Gastroesophageal sphincter (tissue), 4 donors: ENCODE measurements at regions not wholly inside any gene's neighbourhood (a gene's known extent, or its start where the extent isn't known, plus 50 kb on each side); places are given as distances from the start of the nearest gene placed in this dataset.
"Not testable (repeated sequence)": the region's sequence is repeated elsewhere in the genome, so short reads cannot be mapped to it uniquely, and the experiment has no call there.

ENCODE experiments used
- ATAC-seq: fragments of 150-250 bp; one replicate; pipeline ENCODE4 v1.9.1; 2016; ENCODE audit warnings: mild to moderate bottlenecking, moderate library complexity
- H3K27ac ChIP-seq, 4 donors: fragments of 200-600 bp; sonication (generic) in 3 of 4; 1 replicate in 3 of 4; 2 replicates in 1 of 4; pipeline ENCODE4 v1.5.1; 2016 to 2019
- H3K27me3 ChIP-seq: fragments of 200-600 bp; sonication (generic); one replicate; pipeline ENCODE4 v1.5.1; 2019
- H3K36me3 ChIP-seq, 2 donors: fragments of 200-600 bp; sonication (generic); one replicate each; pipeline ENCODE4 v1.5.1; 2019; ENCODE audit warnings: control low read depth in 1 of 2
- H3K4me1 ChIP-seq, 3 donors: fragments of 200-600 bp; sonication (generic); 1 replicate in 2 of 3; 2 replicates in 1 of 3; pipeline ENCODE4 v1.5.1; 2016 to 2019; ENCODE audit warnings: control low read depth in 2 of 3
- H3K4me3 ChIP-seq, 2 donors: fragments of 200-600 bp; sonication (generic); one replicate each; pipeline ENCODE4 v1.5.1; 2019; ENCODE audit warnings: mild to moderate bottlenecking in 1 of 2, moderate library complexity in 1 of 2
- H3K9me3 ChIP-seq, 3 donors: fragments of 200-600 bp; sonication (generic); one replicate each; pipeline ENCODE4 v1.5.1; 2017 to 2019; ENCODE audit warnings: control low read depth in 2 of 3
- CTCF ChIP-seq, 4 experiments: fragments of 200-600 bp in 2 of 4; fragments of 450-650 bp in 2 of 4; sonication (generic) in 1 of 4; IDR thresholded peaks; one replicate each; pipeline ENCODE4 v1.5.1; 2017 to 2019; ENCODE audit warnings: antibody characterized with exemption in 4 of 4, mild to moderate bottlenecking in 2 of 4, moderate library complexity in 2 of 4
- WGBS, 2 donors: methylation state at CpG; one replicate each; pipeline ENCODE4 v1.1.5; 2018; ENCODE audit warnings: low coverage in 1 of 2; 5-methylcytosine and 5-hydroxymethylcytosine counted together

GRCh38 chr5:34244281-34245031, 201.4 kb upstream of the C1QTNF3 start:
- H3K36me3 ChIP-seq, H3K4me1 ChIP-seq, H3K27me3 ChIP-seq, H3K9me3 ChIP-seq: not testable (repeated sequence)
- Histone ChIP-seq H3K4me3 (peak overlapping the region; percentile 61 to 75), H3K27ac (peak overlapping the region; percentile 80 to 96 (median 90))
- peak in 1 of 4 experiments; percentile 24 for TF ChIP-seq CTCF (IDR thresholded peaks at IDR 0.05)
- 0% methylated on average over 3 of the region's 41 CpGs; no CpG with 5 or more reads in 1 of the 2 donors for WGBS, 2 donors
- ATAC-seq = peak; percentile 86

GRCh38 chr5:34245032-34245394, 202.0 kb upstream of the C1QTNF3 start:
- Histone ChIP-seq H3K27ac (peak overlapping the region; percentile 80 to 96 (median 90)), H3K4me3 (peak overlapping the region; percentile 61 to 75)
- not testable (repeated sequence) for H3K36me3 ChIP-seq, H3K4me1 ChIP-seq, H3K27me3 ChIP-seq, H3K9me3 ChIP-seq
- ATAC-seq = peak; percentile 96
- no CpG with 5 or more reads among the region's 31 CpGs for WGBS, 2 donors

GRCh38 chr5:34245813-34246212, 202.8 kb upstream of the C1QTNF3 start:
- H3K4me1 ChIP-seq, H3K4me3 ChIP-seq, H3K9me3 ChIP-seq, H3K27ac ChIP-seq, ATAC-seq, H3K27me3 ChIP-seq, H3K36me3 ChIP-seq: not testable (repeated sequence)
- 62 to 100% methylated on average over 1 of the region's 2 CpGs for WGBS, 2 donors

GRCh38 chr5:34258598-34258997, 215.6 kb upstream of the C1QTNF3 start:
- not testable (repeated sequence) for H3K36me3 ChIP-seq, H3K4me3 ChIP-seq

GRCh38 chr5:34261020-34261419, 218.0 kb upstream of the C1QTNF3 start:
- H3K27ac ChIP-seq, H3K9me3 ChIP-seq, H3K4me1 ChIP-seq, H3K36me3 ChIP-seq, H3K4me3 ChIP-seq, H3K27me3 ChIP-seq, ATAC-seq: not testable (repeated sequence)
- WGBS, 2 donors = 0% methylated on average over 1 of the region's 4 CpGs; no CpG with 5 or more reads in 1 of the 2 donors

More at GRCh38 chr5:34258598-34258997, 215.6 kb upstream of the C1QTNF3 start:
- not testable (repeated sequence) for H3K9me3 ChIP-seq, H3K27me3 ChIP-seq, H3K4me1 ChIP-seq, ATAC-seq, H3K27ac ChIP-seq

- not testable (repeated sequence) for H3K27ac ChIP-seq, H3K9me3 ChIP-seq, H3K4me3 ChIP-seq, H3K27me3 ChIP-seq, ATAC-seq, H3K4me1 ChIP-seq, H3K36me3 ChIP-seq
These were observed 223.1 kb upstream of the C1QTNF3 start for GRCh38 chr5:34266151-34266550.

GRCh38 chr5:34296759-34297158, 253.7 kb upstream of the C1QTNF3 start:
- not testable (repeated sequence) for H3K36me3 ChIP-seq, H3K27me3 ChIP-seq, H3K9me3 ChIP-seq, H3K4me3 ChIP-seq, ATAC-seq, H3K27ac ChIP-seq, H3K4me1 ChIP-seq
- WGBS, 2 donors = no CpG with 5 or more reads among the region's 1 CpG

- not testable (repeated sequence) for H3K27me3 ChIP-seq, ATAC-seq, H3K27ac ChIP-seq, H3K4me1 ChIP-seq, H3K36me3 ChIP-seq, H3K4me3 ChIP-seq, H3K9me3 ChIP-seq
- WGBS, 2 donors = 43 to 54% methylated on average over 2 of the region's 2 CpGs
These were observed 286.2 kb upstream of the C1QTNF3 start for GRCh38 chr5:34329201-34329600.

GRCh38 chr5:34329611-34330108, 286.6 kb upstream of the C1QTNF3 start:
- H3K4me1 ChIP-seq, H3K9me3 ChIP-seq, H3K27me3 ChIP-seq, H3K36me3 ChIP-seq, H3K27ac ChIP-seq, H3K4me3 ChIP-seq, ATAC-seq: not testable (repeated sequence)

- not testable (repeated sequence) for ATAC-seq, H3K4me3 ChIP-seq, H3K9me3 ChIP-seq, H3K36me3 ChIP-seq, H3K27ac ChIP-seq, H3K4me1 ChIP-seq, H3K27me3 ChIP-seq
These were observed 289.0 kb upstream of the C1QTNF3 start for GRCh38 chr5:34331928-34332454.

GRCh38 chr5:34339408-34340001, 296.5 kb upstream of the C1QTNF3 start:
- not testable (repeated sequence) for H3K9me3 ChIP-seq, ATAC-seq, H3K27me3 ChIP-seq, H3K27ac ChIP-seq, H3K36me3 ChIP-seq, H3K4me1 ChIP-seq, H3K4me3 ChIP-seq
- whole genome bisulfite sequencing, 2 donors = 67 to 83% methylated on average over 1 of the region's 1 CpG

GRCh38 chr5:34354440-34354839, 301.7 kb upstream of the RAI14 start:
- 73 to 90% methylated on average over 2 of the region's 2 CpGs for WGBS, 2 donors
- H3K27ac ChIP-seq, H3K36me3 ChIP-seq, H3K9me3 ChIP-seq, H3K27me3 ChIP-seq, H3K4me3 ChIP-seq, H3K4me1 ChIP-seq, ATAC-seq: not testable (repeated sequence)

GRCh38 chr5:34371417-34371816, 284.7 kb upstream of the RAI14 start:
- WGBS, 2 donors = 29 to 65% methylated on average over 1 to 2 of the region's 2 CpGs
- H3K27ac ChIP-seq, ATAC-seq: not testable (repeated sequence)

More at GRCh38 chr5:34371417-34371816, 284.7 kb upstream of the RAI14 start:
- H3K4me3 ChIP-seq, H3K27me3 ChIP-seq, H3K4me1 ChIP-seq, H3K9me3 ChIP-seq, H3K36me3 ChIP-seq: not testable (repeated sequence)
